ENCODE measurements at regions not wholly inside any gene's neighbourhood (a gene's known extent, or its start where the extent isn't known, plus 50 kb on each side); places are given as distances from the start of the nearest gene placed in this dataset.

DNA sequence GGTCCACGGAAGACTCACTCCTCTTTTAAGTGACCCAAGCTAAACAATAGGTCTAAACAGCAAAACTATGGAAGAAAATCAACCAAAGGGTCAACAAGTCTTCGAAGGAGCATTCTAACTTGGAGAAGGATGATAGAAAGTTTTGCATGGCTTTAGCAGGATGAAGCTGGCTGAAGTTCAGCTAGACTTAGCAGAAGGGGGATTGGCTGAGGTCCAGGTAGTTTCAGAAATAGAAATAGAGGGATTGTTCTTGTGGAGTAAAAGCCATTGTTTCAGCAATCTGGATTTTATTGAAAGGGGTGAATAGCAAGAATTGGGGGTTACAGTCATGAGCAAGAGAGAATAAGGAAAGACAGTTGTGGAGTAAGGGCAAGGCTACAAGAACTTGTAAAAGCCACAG is 84.7 kb upstream of the TSPAN8 start:
- Histone ChIP-seq H4K20me1 (ENCODE audit: insufficient read depth, low read length) (no peaks in the 10 kb centered on the region), H3K4me3 (replicated peaks in 1 of 3; ENCODE audit: insufficient read depth in 1 of 3, low read depth in 2 of 3, low read length in 3 of 3) (no peak overlapping the region), H3K79me2 (ENCODE audit: insufficient read depth, low read length) (no peaks in the 10 kb centered on the region), H3K27ac (ENCODE audit: extremely low read length, insufficient read depth, low read length) (no peak overlapping the region), H3K27me3 (ENCODE audit: control insufficient read depth in 1 of 2, insufficient read depth in 2 of 2, low read length in 2 of 2) (no peaks in the 10 kb centered on the region; a peak in 1 of 5 replicates), H2AFZ (ENCODE audit: low read length) (no peak overlapping the region), H3K9ac (ENCODE audit: insufficient read depth, low read depth, low read length) (no peak overlapping the region), H3K4me1 (ENCODE audit: insufficient read depth, low read length) (no peaks in the 10 kb centered on the region), H3K36me3 (replicated peaks in 1 of 2; ENCODE audit: control insufficient read depth in 1 of 2, insufficient read depth in 2 of 2, low read length in 2 of 2) (no peaks in the 10 kb centered on the region), H3K4me2 (ENCODE audit: low read depth, low read length) (no peak overlapping the region), H3K9me3 (ENCODE audit: low read length) (no peaks in the 10 kb centered on the region)
- WGBS (ENCODE audit: low lambda C conversion rate), result 2% methylated on average over 2 of the region's 2 CpGs
- CTCF ChIA-PET (ENCODE audit: low intra/inter-chr PET ratio, low total read pairs), result no interaction called here
- no peak for ATAC-seq
- BruUV-seq (replicated peaks), result no TSS peak
- no peak for DNase-seq (ENCODE audit: low spot score)
- in situ Hi-C loops (cut with HindIII; ENCODE audit: extremely low pct_ligation_motif_present, low pct_unique_long_range_greater_than_20kb) (no loop called here), intact Hi-C loops (cut with micrococcal nuclease; ENCODE audit: unreplicated experiment) (no loop called here)
- no peak for FAIRE-seq
- POLR2A ChIA-PET, result no interaction called here
- no peak for TF ChIP-seq NCOR1 (IDR thresholded peaks at IDR 0.05; ENCODE audit: borderline replicate concordance, low read length)
- TF ChIP-seq, protein P1, sequence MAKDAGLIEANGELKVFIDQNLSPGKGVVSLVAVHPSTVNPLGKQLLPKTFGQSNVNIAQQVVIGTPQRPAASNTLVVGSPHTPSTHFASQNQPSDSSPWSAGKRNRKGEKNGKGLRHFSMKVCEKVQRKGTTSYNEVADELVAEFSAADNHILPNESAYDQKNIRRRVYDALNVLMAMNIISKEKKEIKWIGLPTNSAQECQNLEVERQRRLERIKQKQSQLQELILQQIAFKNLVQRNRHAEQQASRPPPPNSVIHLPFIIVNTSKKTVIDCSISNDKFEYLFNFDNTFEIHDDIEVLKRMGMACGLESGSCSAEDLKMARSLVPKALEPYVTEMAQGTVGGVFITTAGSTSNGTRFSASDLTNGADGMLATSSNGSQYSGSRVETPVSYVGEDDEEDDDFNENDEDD (CRISPR knock-in tag; IDR thresholded peaks at IDR 0.05; ENCODE audit: borderline replicate concordance), result no peak
- no peak for TF ChIP-seq U2AF2 (IDR thresholded peaks at IDR 0.05; ENCODE audit: low read depth, low read length)
- TF ChIP-seq ZNF839 (CRISPR knock-in tag; IDR thresholded peaks at IDR 0.05; ENCODE audit: borderline replicate concordance), result no peak
- no peak for TF ChIP-seq ZNF749 (CRISPR knock-in tag; IDR thresholded peaks at IDR 0.05; ENCODE audit: borderline replicate concordance)
- no peak for TF ChIP-seq ZNF296 (CRISPR knock-in tag; conservative IDR thresholded peaks at IDR 0.05)
- TF ChIP-seq ZNF83 (CRISPR knock-in tag; IDR thresholded peaks at IDR 0.05; ENCODE audit: borderline replicate concordance), result no peak

DNA sequence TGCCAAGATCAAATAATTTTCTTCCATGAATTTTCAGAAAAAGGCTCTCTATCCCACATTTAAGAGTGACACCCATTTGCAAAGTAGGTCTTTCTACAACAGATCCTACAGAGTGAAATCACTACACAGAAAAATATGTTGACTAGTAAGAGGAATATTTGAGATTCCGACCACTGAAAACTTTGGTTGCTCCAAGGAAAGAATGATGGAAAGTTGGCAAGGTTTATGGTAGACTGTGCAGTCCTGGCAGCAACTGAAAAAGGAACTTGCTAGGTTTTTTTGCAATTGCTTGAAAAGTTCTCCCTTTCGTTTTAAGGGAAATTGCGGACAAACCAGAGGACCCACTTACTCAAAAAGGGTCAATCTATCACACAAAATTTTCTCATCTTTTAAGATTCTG is 83.1 kb upstream of the TSPAN8 start:
- Histone ChIP-seq H2AFZ (ENCODE audit: low read length) (no peak overlapping the region), H3K4me2 (ENCODE audit: low read depth, low read length) (no peak overlapping the region), H3K4me1 (ENCODE audit: insufficient read depth, low read length) (no peaks in the 10 kb centered on the region), H3K36me3 (replicated peaks in 1 of 2; ENCODE audit: control insufficient read depth in 1 of 2, insufficient read depth in 2 of 2, low read length in 2 of 2) (no peaks in the 10 kb centered on the region), H3K9ac (ENCODE audit: insufficient read depth, low read depth, low read length) (no peak overlapping the region), H3K4me3 (replicated peaks in 1 of 3; ENCODE audit: insufficient read depth in 1 of 3, low read depth in 2 of 3, low read length in 3 of 3) (no peak overlapping the region), H3K27ac (ENCODE audit: extremely low read length, insufficient read depth, low read length) (no peak overlapping the region), H4K20me1 (ENCODE audit: insufficient read depth, low read length) (no peaks in the 10 kb centered on the region), H3K27me3 (ENCODE audit: control insufficient read depth in 1 of 2, insufficient read depth in 2 of 2, low read length in 2 of 2) (no peaks in the 10 kb centered on the region; a peak in 1 of 5 replicates), H3K9me3 (ENCODE audit: low read length) (no peaks in the 10 kb centered on the region), H3K79me2 (ENCODE audit: insufficient read depth, low read length) (no peaks in the 10 kb centered on the region)
- POLR2A ChIA-PET, result no interaction called here
- intact Hi-C loops (cut with micrococcal nuclease; ENCODE audit: unreplicated experiment) (no loop called here), in situ Hi-C loops (cut with HindIII; ENCODE audit: extremely low pct_ligation_motif_present, low pct_unique_long_range_greater_than_20kb) (no loop called here)
- CTCF ChIA-PET (ENCODE audit: low intra/inter-chr PET ratio, low total read pairs), result no interaction called here
- no TSS peak for BruUV-seq (replicated peaks)
- no peak for DNase-seq (ENCODE audit: low spot score)
- no peak for ATAC-seq
- FAIRE-seq, result no peak
- 24% methylated on average over 3 of the region's 3 CpGs for WGBS (ENCODE audit: low lambda C conversion rate)
- TF ChIP-seq ZNF468 (CRISPR knock-in tag; IDR thresholded peaks at IDR 0.05) (no peak), SRSF9 (IDR thresholded peaks at IDR 0.05; ENCODE audit: borderline replicate concordance, insufficient read depth, low read depth, low read length, poor library complexity, severe bottlenecking) (no peak), NR3C1 (CRISPR knock-in tag; IDR thresholded peaks at IDR 0.05) (no peak), MAFK (conservative IDR thresholded peaks at IDR 0.05 in 1 of 2, IDR thresholded peaks at IDR 0.05 in 1 of 2; ENCODE audit: low read length in 2 of 2) (no peak), RBM39 (IDR thresholded peaks at IDR 0.05; ENCODE audit: low read depth, low read length, poor library complexity, severe bottlenecking) (no peak), CBX5 (CRISPR knock-in tag; IDR thresholded peaks at IDR 0.05; ENCODE audit: borderline replicate concordance) (no peak), ZFAT (CRISPR knock-in tag; conservative IDR thresholded peaks at IDR 0.05) (no peak), ZNF205 (CRISPR knock-in tag; IDR thresholded peaks at IDR 0.05) (no peak), ZBTB42 (CRISPR knock-in tag; IDR thresholded peaks at IDR 0.05) (no peak), ZC3H4 (CRISPR knock-in tag; IDR thresholded peaks at IDR 0.05; ENCODE audit: borderline replicate concordance) (no peak), ZNF230 (CRISPR knock-in tag; IDR thresholded peaks at IDR 0.05) (no peak), SIX1 (CRISPR knock-in tag; IDR thresholded peaks at IDR 0.05; ENCODE audit: borderline replicate concordance) (no peak), ZNF550 (CRISPR knock-in tag; IDR thresholded peaks at IDR 0.05; ENCODE audit: borderline replicate concordance) (no peak), ZNF24 (IDR thresholded peaks at IDR 0.05) (no peak)
